ENCODE measurements at regions not wholly inside any gene's neighbourhood (a gene's known extent, or its start where the extent isn't known, plus 50 kb on each side); places are given as distances from the start of the nearest gene placed in this dataset.

DNA sequence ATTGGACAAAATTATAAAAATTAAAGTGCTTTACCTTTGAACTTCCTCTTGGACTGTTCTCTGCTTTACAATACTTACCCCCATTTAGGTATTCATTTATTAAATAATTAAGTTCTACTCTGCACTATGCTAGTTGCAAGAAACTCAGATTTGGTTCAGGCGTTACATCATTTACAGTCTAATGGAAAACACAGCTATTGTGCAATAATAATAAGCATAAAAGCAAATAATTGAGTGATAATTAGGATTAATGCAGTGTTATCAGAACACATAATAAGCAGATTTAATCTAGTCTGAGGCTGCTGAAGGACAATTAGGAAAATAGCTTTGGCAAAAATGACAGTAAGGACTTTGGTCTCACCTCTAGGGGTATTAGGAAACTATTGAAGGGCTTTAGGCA lies 493.2 kb upstream of the ADARB2 start:
- intact Hi-C loops (cut with DNase I; ENCODE audit: low total_unique reads): no loop called here
- no peak for TF ChIP-seq POLR2A (IDR thresholded peaks at IDR 0.05)
- no peak for TF ChIP-seq POLR2AphosphoS5 (IDR thresholded peaks at IDR 0.05)
- TF ChIP-seq, protein P1, sequence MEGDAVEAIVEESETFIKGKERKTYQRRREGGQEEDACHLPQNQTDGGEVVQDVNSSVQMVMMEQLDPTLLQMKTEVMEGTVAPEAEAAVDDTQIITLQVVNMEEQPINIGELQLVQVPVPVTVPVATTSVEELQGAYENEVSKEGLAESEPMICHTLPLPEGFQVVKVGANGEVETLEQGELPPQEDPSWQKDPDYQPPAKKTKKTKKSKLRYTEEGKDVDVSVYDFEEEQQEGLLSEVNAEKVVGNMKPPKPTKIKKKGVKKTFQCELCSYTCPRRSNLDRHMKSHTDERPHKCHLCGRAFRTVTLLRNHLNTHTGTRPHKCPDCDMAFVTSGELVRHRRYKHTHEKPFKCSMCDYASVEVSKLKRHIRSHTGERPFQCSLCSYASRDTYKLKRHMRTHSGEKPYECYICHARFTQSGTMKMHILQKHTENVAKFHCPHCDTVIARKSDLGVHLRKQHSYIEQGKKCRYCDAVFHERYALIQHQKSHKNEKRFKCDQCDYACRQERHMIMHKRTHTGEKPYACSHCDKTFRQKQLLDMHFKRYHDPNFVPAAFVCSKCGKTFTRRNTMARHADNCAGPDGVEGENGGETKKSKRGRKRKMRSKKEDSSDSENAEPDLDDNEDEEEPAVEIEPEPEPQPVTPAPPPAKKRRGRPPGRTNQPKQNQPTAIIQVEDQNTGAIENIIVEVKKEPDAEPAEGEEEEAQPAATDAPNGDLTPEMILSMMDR (IDR thresholded peaks at IDR 0.05): no peak
- no peak for TF ChIP-seq EP300 (IDR thresholded peaks at IDR 0.05; ENCODE audit: low read depth)
- Histone ChIP-seq H3K36me3 (no peaks in the 10 kb centered on the region), H3K27me3 (no peaks in the 10 kb centered on the region), H3K9me3 (peaks cover 0 to 6% of the 10 kb centered on the region in 2 donors), H3K27ac (no peak overlapping the region), H3K4me3 (no peak overlapping the region), H3K4me1 (no peaks in the 10 kb centered on the region)
- in situ Hi-C loops (cut with MboI; ENCODE audit: low pct_ligation_motif_present in 1 of 4, low pct_unique_long_range_greater_than_20kb in 1 of 4, low sequenced_read_pairs in 3 of 4): no loop called here
- DNase-seq: no peak
- WGBS, 2 donors (ENCODE audit: low coverage in 1 of 2): 76 to 87% methylated on average over 1 of the region's 1 CpG

DNA sequence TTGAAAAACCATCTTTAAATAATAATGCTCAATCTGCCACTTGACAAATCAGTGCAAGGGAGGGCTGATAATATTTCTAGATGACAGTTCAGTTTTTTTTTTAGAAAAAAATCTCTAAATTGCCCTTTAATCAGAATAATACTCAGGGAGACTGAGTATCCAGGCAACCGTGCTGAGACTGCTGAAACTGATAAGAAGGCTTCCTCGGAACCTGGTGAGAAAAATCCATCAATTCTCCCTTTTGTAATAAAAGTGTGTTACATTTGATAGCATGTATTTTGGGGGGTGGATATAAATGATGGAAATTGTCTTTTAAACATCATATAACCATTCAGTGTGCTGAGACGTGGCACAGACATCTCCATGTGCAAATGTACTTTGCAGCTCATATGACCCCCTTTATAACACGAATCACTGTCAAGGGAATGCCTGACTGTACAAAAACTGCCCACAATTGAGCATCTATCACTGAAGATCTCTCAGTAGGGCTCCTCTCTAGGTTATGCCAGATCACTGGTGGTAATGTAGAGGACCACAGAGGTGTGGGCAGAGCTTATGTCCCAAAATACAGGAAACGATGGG lies 491.1 kb upstream of the ADARB2 start:
- Histone ChIP-seq H3K9me3 (no peaks in the 10 kb centered on the region), H3K36me3 (no peaks in the 10 kb centered on the region), H3K27ac (no peak overlapping the region), H3K27me3 (no peaks in the 10 kb centered on the region), H3K4me1 (no peaks in the 10 kb centered on the region), H3K4me3 (no peak overlapping the region)
- no peak for DNase-seq
- WGBS, 2 donors (ENCODE audit: low coverage in 1 of 2): 76 to 93% methylated on average over 4 to 5 of the region's 5 CpGs
- TF ChIP-seq, protein P1 (IDR thresholded peaks at IDR 0.05): no peak
- TF ChIP-seq EP300 (IDR thresholded peaks at IDR 0.05; ENCODE audit: low read depth) (no peak), POLR2A (IDR thresholded peaks at IDR 0.05) (no peak), POLR2AphosphoS5 (IDR thresholded peaks at IDR 0.05) (no peak)
- intact Hi-C loops (cut with DNase I; ENCODE audit: low total_unique reads) (no loop called here), in situ Hi-C loops (cut with MboI; ENCODE audit: low pct_ligation_motif_present in 1 of 4, low pct_unique_long_range_greater_than_20kb in 1 of 4, low sequenced_read_pairs in 3 of 4) (no loop called here)

DNA sequence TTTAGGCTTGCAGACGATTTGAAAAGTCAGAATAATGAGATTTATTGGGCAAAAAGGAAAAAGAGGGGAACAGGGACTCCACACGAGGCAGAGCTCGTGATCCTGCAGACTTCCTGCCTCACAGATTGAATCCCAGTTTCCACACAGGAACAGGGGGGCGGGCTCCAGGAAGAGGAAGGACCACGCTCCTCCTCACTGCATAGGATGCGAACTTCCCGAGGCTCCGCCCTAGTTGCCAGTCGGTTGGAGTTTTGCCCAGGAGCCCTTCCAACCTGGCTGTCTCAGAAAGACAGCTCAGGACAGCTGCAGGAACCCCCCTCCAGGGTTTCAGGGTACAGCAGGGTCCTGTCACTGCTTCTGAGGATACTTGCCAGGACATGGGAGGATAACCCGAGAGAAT lies 488.3 kb upstream of the ADARB2 start:
- Histone ChIP-seq H3K9me3 (no peaks in the 10 kb centered on the region), H3K27me3 (no peaks in the 10 kb centered on the region), H3K4me3 (no peak overlapping the region), H3K4me1 (no peaks in the 10 kb centered on the region), H3K27ac (no peak overlapping the region), H3K36me3 (no peaks in the 10 kb centered on the region)
- no peak for DNase-seq
- in situ Hi-C loops (cut with MboI; ENCODE audit: low pct_ligation_motif_present in 1 of 4, low pct_unique_long_range_greater_than_20kb in 1 of 4, low sequenced_read_pairs in 3 of 4): no loop called here
- TF ChIP-seq, protein P1 (IDR thresholded peaks at IDR 0.05): no peak
- TF ChIP-seq EP300 (IDR thresholded peaks at IDR 0.05; ENCODE audit: low read depth) (no peak), POLR2AphosphoS5 (IDR thresholded peaks at IDR 0.05) (no peak), POLR2A (IDR thresholded peaks at IDR 0.05) (no peak)
- intact Hi-C loops (cut with DNase I; ENCODE audit: low total_unique reads): no loop called here
- WGBS, 2 donors (ENCODE audit: low coverage in 1 of 2): 71 to 81% methylated on average over 7 to 10 of the region's 10 CpGs

DNA sequence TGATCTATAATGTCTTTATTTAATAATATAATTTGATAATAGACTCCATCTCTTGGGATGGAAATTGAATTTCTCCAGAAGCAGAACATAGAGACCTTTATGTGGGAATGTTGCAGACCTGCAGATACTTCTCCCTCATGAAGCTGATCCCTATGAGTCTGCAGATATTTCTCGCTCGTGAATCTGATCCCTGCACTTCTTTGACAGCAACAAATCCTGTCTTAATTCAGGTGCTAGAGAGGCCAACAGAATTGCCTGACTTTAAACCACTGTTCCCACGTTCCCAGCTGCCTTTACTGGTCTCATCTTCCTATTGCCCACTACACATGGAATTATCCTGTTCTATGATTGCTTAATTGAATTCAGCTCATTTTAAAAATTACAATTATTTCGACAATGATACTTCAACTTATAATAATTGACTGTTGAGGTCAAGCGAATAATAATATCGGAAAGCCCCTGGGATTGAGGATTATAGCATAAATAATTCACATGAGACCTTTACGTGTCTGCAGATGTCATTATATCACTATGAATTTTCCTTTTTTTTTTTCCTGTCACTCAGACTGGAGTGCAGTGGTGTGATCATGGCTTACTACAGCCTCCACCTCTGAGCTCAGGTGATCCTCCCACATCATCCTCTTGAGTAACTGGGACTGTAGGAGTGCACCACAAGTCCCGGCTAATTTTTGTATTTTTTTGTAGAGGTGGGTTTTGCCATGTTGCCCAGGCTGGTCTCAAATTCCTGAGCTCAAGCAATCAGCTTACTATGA lies 486.4 kb upstream of the ADARB2 start:
- H3K9me3 ChIP-seq: no peaks in the 10 kb centered on the region
- H3K27ac ChIP-seq: no peak overlapping the region
- H3K4me3 ChIP-seq: no peak overlapping the region
- no peaks in the 10 kb centered on the region for H3K27me3 ChIP-seq
- H3K4me1 ChIP-seq: no peaks in the 10 kb centered on the region
- in situ Hi-C loops (cut with MboI; ENCODE audit: low pct_ligation_motif_present in 1 of 4, low pct_unique_long_range_greater_than_20kb in 1 of 4, low sequenced_read_pairs in 3 of 4) (no loop called here), intact Hi-C loops (cut with DNase I; ENCODE audit: low total_unique reads) (no loop called here)
- no peaks in the 10 kb centered on the region for H3K36me3 ChIP-seq
- no peak for TF ChIP-seq EP300 (IDR thresholded peaks at IDR 0.05; ENCODE audit: low read depth)
- no peak for TF ChIP-seq POLR2AphosphoS5 (IDR thresholded peaks at IDR 0.05)
- TF ChIP-seq POLR2A (IDR thresholded peaks at IDR 0.05): no peak
- TF ChIP-seq, protein P1 (IDR thresholded peaks at IDR 0.05): no peak
- DNase-seq: no peak
- 82 to 87% methylated on average over 5 to 8 of the region's 8 CpGs for WGBS, 2 donors (ENCODE audit: low coverage in 1 of 2)
